Loucy (cell line): ENCODE measurements at regions not wholly inside any gene's neighbourhood (a gene's known extent, or its start where the extent isn't known, plus 50 kb on each side); places are given as distances from the start of the nearest gene placed in this dataset.

Source experiments
- H2AFZ ChIP-seq: fragments of 200-600 bp; sonication (generic); 2 replicates; pipeline ENCODE4 v1.6.0; 2016; ENCODE audit warnings: antibody characterized with exemption, mild to moderate bottlenecking, low read length, moderate library complexity
- H3F3A ChIP-seq: fragments of 200-600 bp; 2 replicates; pipeline ENCODE4 v1.6.0; 2016; ENCODE audit warnings: antibody characterized with exemption, low read depth, mild to moderate bottlenecking
- H3K27me3 ChIP-seq: fragments of 200-600 bp; sonication (generic); 2 replicates; pipeline ENCODE4 v1.6.1; 2014; ENCODE audit warnings: low read length, mild to moderate bottlenecking; ENCODE audit not compliant: insufficient read depth, poor library complexity, severe bottlenecking
- H3K36me3 ChIP-seq: fragments of 200-600 bp; sonication (generic); 2 replicates; pipeline ENCODE4 v1.6.1; 2016; ENCODE audit warnings: low read length; ENCODE audit not compliant: insufficient read depth
- H3K4me1 ChIP-seq: fragments of 200-600 bp; sonication (generic); 2 replicates; pipeline ENCODE4 v1.5.1; 2014; ENCODE audit warnings: low read length, mild to moderate bottlenecking; ENCODE audit not compliant: insufficient read depth, poor library complexity, severe bottlenecking
- H3K4me2 ChIP-seq: fragments of 200-600 bp; sonication (generic); 2 replicates; pipeline ENCODE4 v1.6.0; 2014; ENCODE audit warnings: antibody characterized with exemption, low read length, low read depth, mild to moderate bottlenecking; ENCODE audit not compliant: poor library complexity, severe bottlenecking
- H3K4me3 ChIP-seq: fragments of 200-600 bp; sonication (generic); 2 replicates; pipeline ENCODE4 v1.5.1; 2014; ENCODE audit warnings: low read length, mild to moderate bottlenecking, mixed read lengths; ENCODE audit not compliant: poor library complexity, severe bottlenecking
- H3K79me2 ChIP-seq: fragments of 200-600 bp; sonication (generic); 2 replicates; pipeline ENCODE4 v1.6.1; 2014; ENCODE audit warnings: low read length; ENCODE audit not compliant: insufficient read depth
- H3K9ac ChIP-seq: fragments of 200-600 bp; sonication (generic); 2 replicates; pipeline ENCODE4 v1.6.0; 2014; ENCODE audit warnings: mild to moderate bottlenecking, low read depth, low read length, moderate library complexity; ENCODE audit not compliant: poor library complexity, severe bottlenecking
- H3K9me2 ChIP-seq: fragments of 200-600 bp; sonication (generic); replicated peaks from 2 replicates; pipeline ENCODE4 v1.6.1; 2016; ENCODE audit warnings: low read depth, low read length, mixed read lengths
- H3K9me3 ChIP-seq: fragments of 200-600 bp; sonication (generic); 2 replicates; pipeline ENCODE4 v1.6.1; 2014; ENCODE audit warnings: mild to moderate bottlenecking, antibody characterized with exemption, low read length, low read depth; ENCODE audit not compliant: insufficient read depth
- H4K20me1 ChIP-seq: fragments of 200-600 bp; sonication (generic); 2 replicates; pipeline ENCODE4 v1.6.0; 2014; ENCODE audit warnings: antibody characterized with exemption, low read length, mild to moderate bottlenecking; ENCODE audit not compliant: insufficient read depth, poor library complexity, severe bottlenecking
- EZH2phosphoT487 ChIP-seq: fragments of 200-600 bp; IDR thresholded peaks from 2 replicates; pipeline ENCODE4 v1.6.1; 2018; ENCODE audit warnings: antibody characterized with exemption, mild to moderate bottlenecking, moderate library complexity, borderline replicate concordance
- TF ChIP-seq, protein P1 (sequence below): fragments of 200-600 bp; sonication (generic); conservative IDR thresholded peaks from 2 replicates; pipeline ENCODE4 v1.5.1; 2014; ENCODE audit warnings: mild to moderate bottlenecking, antibody characterized with exemption, low read length

DNA sequence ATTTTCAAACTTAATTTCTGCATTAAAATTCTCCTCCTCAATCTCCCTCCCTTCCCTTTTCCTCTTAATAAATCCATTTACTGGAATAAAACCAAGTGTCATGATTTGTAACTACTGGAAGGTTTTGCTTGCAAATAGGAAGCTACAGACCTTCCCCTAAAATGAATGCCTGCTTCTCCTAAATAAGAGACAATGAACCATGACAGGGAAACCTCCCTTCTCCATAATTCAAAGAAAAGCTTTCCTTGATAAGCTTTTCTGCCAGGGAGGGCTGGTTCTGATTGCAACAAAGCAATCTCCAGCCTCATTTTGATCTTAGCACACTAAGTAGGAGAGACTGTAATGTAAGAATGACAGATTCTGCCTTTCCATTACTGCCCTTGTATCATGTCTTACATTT, 111.0 kb upstream of the CDH20 start:
- H3F3A ChIP-seq: no peaks in the 10 kb centered on the region
- no peaks in the 10 kb centered on the region for H3K79me2 ChIP-seq
- H3K9ac ChIP-seq: no peak overlapping the region
- TF ChIP-seq, protein P1, sequence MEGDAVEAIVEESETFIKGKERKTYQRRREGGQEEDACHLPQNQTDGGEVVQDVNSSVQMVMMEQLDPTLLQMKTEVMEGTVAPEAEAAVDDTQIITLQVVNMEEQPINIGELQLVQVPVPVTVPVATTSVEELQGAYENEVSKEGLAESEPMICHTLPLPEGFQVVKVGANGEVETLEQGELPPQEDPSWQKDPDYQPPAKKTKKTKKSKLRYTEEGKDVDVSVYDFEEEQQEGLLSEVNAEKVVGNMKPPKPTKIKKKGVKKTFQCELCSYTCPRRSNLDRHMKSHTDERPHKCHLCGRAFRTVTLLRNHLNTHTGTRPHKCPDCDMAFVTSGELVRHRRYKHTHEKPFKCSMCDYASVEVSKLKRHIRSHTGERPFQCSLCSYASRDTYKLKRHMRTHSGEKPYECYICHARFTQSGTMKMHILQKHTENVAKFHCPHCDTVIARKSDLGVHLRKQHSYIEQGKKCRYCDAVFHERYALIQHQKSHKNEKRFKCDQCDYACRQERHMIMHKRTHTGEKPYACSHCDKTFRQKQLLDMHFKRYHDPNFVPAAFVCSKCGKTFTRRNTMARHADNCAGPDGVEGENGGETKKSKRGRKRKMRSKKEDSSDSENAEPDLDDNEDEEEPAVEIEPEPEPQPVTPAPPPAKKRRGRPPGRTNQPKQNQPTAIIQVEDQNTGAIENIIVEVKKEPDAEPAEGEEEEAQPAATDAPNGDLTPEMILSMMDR: no peak
- no peak for TF ChIP-seq EZH2phosphoT487
- no peak overlapping the region for H3K4me3 ChIP-seq
- no peaks in the 10 kb centered on the region for H3K9me3 ChIP-seq
- no peaks in the 10 kb centered on the region for H3K9me2 ChIP-seq
- H3K27me3 ChIP-seq: no peaks in the 10 kb centered on the region
- no peaks in the 10 kb centered on the region for H3K36me3 ChIP-seq
- no peaks in the 10 kb centered on the region for H3K4me1 ChIP-seq
- H4K20me1 ChIP-seq: no peaks in the 10 kb centered on the region
- no peak overlapping the region for H2AFZ ChIP-seq
- no peak overlapping the region for H3K4me2 ChIP-seq

DNA sequence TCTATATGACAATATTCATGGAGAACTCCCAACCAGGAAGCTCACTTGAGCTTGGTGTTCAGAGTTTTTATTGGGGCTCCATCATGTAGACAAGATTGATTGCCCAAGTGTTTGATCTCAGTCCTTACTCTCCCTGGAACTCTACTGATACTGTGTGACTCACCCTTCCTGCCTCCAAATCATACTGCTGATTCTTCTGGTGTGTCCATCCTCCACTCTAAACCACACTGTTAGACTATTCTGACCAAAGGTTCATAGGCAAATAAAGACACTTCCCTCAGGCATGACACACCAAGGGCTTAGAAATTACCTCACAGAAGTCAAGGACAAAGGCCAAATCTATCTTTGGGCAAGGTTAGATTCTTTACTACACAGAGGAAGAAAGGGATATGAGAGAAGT, 107.9 kb upstream of the CDH20 start:
- Histone ChIP-seq H3K36me3 (no peaks in the 10 kb centered on the region), H2AFZ (no peak overlapping the region), H3K4me3 (no peak overlapping the region), H3K4me2 (no peak overlapping the region), H3K9ac (no peak overlapping the region), H3F3A (no peaks in the 10 kb centered on the region), H3K9me3 (no peaks in the 10 kb centered on the region), H3K4me1 (no peaks in the 10 kb centered on the region), H3K27me3 (no peaks in the 10 kb centered on the region), H3K79me2 (no peaks in the 10 kb centered on the region), H4K20me1 (no peaks in the 10 kb centered on the region), H3K9me2 (no peaks in the 10 kb centered on the region)
- no peak for TF ChIP-seq EZH2phosphoT487
- TF ChIP-seq, protein P1: no peak

DNA sequence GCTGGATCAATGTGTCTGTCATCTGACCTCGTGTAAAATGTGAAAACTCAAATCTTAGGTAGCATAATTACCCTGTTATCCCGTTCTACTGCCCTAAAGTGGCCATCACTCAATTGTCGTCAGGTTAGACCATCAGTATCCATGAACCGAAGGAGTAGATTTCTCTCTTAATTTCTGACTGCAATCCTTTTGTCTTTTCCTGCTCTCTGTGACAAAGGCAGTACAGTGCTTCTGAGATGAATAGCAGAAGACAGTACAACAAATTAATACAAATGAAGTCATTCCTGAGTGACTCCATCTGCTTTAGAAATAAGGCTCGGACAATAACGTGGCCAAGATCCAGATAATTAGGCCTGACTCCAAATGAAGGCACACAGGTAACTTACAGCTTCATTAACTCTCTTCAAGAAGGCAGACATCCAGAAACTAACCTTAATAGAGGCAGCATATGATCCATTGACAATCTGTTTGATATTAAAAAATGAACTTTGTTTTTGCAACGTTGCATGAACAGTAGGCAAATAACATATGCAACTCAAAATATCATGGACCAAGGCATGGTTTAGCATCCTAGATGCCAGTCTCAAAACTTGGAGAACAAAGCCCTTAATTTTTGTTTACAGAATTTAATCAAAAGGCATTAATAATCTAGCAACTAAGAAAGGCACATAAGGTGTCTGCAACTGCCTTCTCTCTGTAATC, 96.7 kb upstream of the CDH20 start:
- Histone ChIP-seq H3K9me2 (no peaks in the 10 kb centered on the region), H3K79me2 (no peaks in the 10 kb centered on the region), H3K4me2 (no peak overlapping the region), H3K36me3 (no peaks in the 10 kb centered on the region), H3K4me3 (no peak overlapping the region), H3K4me1 (no peaks in the 10 kb centered on the region), H3K27me3 (no peaks in the 10 kb centered on the region), H3K9me3 (no peaks in the 10 kb centered on the region), H4K20me1 (no peaks in the 10 kb centered on the region), H3F3A (no peaks in the 10 kb centered on the region), H2AFZ (no peak overlapping the region), H3K9ac (no peak overlapping the region)
- TF ChIP-seq, protein P1: no peak
- TF ChIP-seq EZH2phosphoT487: no peak
